ENCODE measurements at regions not wholly inside any gene's neighbourhood (a gene's known extent, or its start where the extent isn't known, plus 50 kb on each side); places are given as distances from the start of the nearest gene placed in this dataset.

DNA sequence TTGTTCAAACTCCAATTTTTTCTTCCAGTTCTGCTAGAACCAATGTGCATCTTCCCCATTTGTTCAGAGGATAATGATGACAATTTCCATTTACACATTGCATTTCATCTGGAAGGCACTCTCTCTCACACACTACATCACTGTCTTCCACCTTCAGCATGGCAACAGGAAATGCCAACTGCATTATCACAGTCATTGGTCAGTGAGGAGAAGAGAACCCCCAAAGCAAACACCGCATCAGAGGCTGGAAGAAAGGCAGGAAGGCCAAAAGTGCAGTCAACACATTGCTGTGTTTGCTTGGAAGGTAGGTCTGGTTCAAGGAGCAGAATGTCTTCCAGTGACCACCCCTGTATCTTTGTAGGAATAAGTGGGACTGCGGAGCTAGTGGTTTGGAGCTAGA, 192.2 kb upstream of the RHOBTB1 start:
- Mint-ChIP-seq H3K4me3 (ENCODE audit: low read depth, unreplicated experiment) (no peak overlapping the region), H3K27ac (ENCODE audit: unreplicated experiment) (no peak overlapping the region), H3K27me3 (ENCODE audit: unreplicated experiment) (no peaks in the 10 kb centered on the region), H3K36me3 (ENCODE audit: insufficient read depth, unreplicated experiment) (no peaks in the 10 kb centered on the region), H3K4me1 (ENCODE audit: low read depth, unreplicated experiment) (peaks cover 14% of the 10 kb centered on the region), H3K9me3 (ENCODE audit: low read depth, unreplicated experiment) (no peaks in the 10 kb centered on the region)
- no TSS peak for BruUV-seq (replicated peaks)
- TF ChIP-seq, protein P1, sequence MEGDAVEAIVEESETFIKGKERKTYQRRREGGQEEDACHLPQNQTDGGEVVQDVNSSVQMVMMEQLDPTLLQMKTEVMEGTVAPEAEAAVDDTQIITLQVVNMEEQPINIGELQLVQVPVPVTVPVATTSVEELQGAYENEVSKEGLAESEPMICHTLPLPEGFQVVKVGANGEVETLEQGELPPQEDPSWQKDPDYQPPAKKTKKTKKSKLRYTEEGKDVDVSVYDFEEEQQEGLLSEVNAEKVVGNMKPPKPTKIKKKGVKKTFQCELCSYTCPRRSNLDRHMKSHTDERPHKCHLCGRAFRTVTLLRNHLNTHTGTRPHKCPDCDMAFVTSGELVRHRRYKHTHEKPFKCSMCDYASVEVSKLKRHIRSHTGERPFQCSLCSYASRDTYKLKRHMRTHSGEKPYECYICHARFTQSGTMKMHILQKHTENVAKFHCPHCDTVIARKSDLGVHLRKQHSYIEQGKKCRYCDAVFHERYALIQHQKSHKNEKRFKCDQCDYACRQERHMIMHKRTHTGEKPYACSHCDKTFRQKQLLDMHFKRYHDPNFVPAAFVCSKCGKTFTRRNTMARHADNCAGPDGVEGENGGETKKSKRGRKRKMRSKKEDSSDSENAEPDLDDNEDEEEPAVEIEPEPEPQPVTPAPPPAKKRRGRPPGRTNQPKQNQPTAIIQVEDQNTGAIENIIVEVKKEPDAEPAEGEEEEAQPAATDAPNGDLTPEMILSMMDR (IDR thresholded peaks at IDR 0.05; ENCODE audit: unreplicated experiment) = no peak
- CTCF ChIA-PET = no interaction called here
- intact Hi-C loops (cut with micrococcal nuclease; ENCODE audit: unreplicated experiment) = no loop called here
- DNase-seq = peak; percentile 12

DNA sequence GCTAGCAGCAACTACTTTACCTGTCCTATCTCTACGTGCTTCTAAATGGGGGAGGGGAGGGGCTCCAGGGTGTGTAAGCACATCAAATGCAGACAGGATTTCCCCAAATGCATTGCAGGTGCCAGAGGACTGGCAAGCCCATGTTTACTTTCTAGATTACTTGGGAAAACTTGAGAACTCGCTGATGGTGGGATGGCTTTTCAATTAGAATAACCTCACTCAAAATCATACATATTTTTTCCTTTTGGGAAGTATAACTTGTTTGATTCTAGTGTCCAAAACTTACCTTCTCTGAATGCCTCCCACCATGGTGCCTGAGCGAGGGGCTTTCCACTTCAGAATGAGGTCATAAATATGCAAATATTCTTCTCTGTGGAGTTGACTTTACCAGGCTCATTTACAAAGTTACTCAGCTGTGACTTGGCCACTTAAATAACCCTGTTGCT, 191.3 kb upstream of the RHOBTB1 start:
- no peak overlapping the region for H3K27ac Mint-ChIP-seq (ENCODE audit: unreplicated experiment)
- intact Hi-C loops (cut with micrococcal nuclease; ENCODE audit: unreplicated experiment) = no loop called here
- no peak overlapping the region for H3K4me3 Mint-ChIP-seq (ENCODE audit: low read depth, unreplicated experiment)
- peaks cover 14% of the 10 kb centered on the region for H3K4me1 Mint-ChIP-seq (ENCODE audit: low read depth, unreplicated experiment)
- CTCF ChIA-PET = no interaction called here
- no peaks in the 10 kb centered on the region for H3K36me3 Mint-ChIP-seq (ENCODE audit: insufficient read depth, unreplicated experiment)
- DNase-seq = no peak
- H3K27me3 Mint-ChIP-seq (ENCODE audit: unreplicated experiment) = no peaks in the 10 kb centered on the region
- no TSS peak for BruUV-seq (replicated peaks)
- TF ChIP-seq, protein P1 (IDR thresholded peaks at IDR 0.05; ENCODE audit: unreplicated experiment) = no peak
- no peaks in the 10 kb centered on the region for H3K9me3 Mint-ChIP-seq (ENCODE audit: low read depth, unreplicated experiment)

DNA sequence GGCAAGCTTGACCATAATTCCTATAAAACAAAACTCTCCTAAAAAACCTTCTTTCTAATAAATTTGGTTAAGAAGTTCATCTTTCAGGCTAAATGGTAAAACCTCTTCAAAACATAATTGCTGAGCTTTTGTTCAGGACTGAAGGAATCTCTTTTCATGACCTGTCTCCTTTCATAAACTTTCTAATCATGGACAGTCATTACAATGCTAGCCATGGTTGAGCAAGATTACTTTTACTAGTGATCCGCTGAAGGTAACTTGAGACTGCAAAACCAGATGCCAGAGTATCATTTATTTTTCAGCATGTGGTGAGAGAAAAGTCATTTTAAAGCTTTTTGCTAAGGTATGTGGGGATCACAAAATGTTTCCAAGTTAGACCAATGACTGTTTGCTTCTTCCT, 186.4 kb upstream of the RHOBTB1 start:
- no peaks in the 10 kb centered on the region for H3K27me3 Mint-ChIP-seq (ENCODE audit: unreplicated experiment)
- no peaks in the 10 kb centered on the region for H3K36me3 Mint-ChIP-seq (ENCODE audit: insufficient read depth, unreplicated experiment)
- no peaks in the 10 kb centered on the region for H3K4me1 Mint-ChIP-seq (ENCODE audit: low read depth, unreplicated experiment)
- no TSS peak for BruUV-seq (replicated peaks)
- intact Hi-C loops (cut with micrococcal nuclease; ENCODE audit: unreplicated experiment) = no loop called here
- CTCF ChIA-PET = interaction anchor here (1.0 kb wide), 1 partner anchor 17 kb away, joined by 3 read pairs; no protein-coding TSS in a partner anchor
- TF ChIP-seq, protein P1 (IDR thresholded peaks at IDR 0.05; ENCODE audit: unreplicated experiment) = no peak
- DNase-seq = no peak
- H3K4me3 Mint-ChIP-seq (ENCODE audit: low read depth, unreplicated experiment) = no peak overlapping the region
- H3K9me3 Mint-ChIP-seq (ENCODE audit: low read depth, unreplicated experiment) = no peaks in the 10 kb centered on the region
- H3K27ac Mint-ChIP-seq (ENCODE audit: unreplicated experiment) = no peak overlapping the region

DNA sequence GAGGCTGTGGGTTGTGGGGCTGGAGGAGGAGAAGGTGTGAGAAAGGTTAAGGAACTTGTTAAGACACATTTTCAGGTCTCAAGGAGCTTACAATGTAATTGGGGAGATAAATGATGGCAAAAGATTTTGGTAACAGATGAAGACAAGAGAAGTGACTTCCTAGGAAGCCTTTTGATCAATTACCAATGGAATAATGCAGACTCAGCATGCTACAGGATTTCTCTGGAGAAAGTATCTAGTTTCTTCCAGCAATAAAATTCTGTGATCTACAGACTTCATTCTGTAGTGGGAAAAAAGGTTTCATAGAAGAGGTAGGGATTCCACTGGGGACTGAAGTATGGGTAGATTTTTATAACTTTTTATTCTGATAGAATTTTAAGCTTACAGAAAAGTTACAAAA, 184.2 kb upstream of the RHOBTB1 start:
- no peak overlapping the region for H3K27ac Mint-ChIP-seq (ENCODE audit: unreplicated experiment)
- H3K4me3 Mint-ChIP-seq (ENCODE audit: low read depth, unreplicated experiment) = no peak overlapping the region
- H3K4me1 Mint-ChIP-seq (ENCODE audit: low read depth, unreplicated experiment) = no peaks in the 10 kb centered on the region
- CTCF ChIA-PET = interaction anchor here (0.6 kb wide), 1 partner anchor 115 kb away, joined by 3 read pairs; no protein-coding TSS in a partner anchor
- intact Hi-C loops (cut with micrococcal nuclease; ENCODE audit: unreplicated experiment) = no loop called here
- no TSS peak for BruUV-seq (replicated peaks)
- H3K9me3 Mint-ChIP-seq (ENCODE audit: low read depth, unreplicated experiment) = no peaks in the 10 kb centered on the region
- no peaks in the 10 kb centered on the region for H3K36me3 Mint-ChIP-seq (ENCODE audit: insufficient read depth, unreplicated experiment)
- no peaks in the 10 kb centered on the region for H3K27me3 Mint-ChIP-seq (ENCODE audit: unreplicated experiment)
- DNase-seq = no peak
- TF ChIP-seq, protein P1 (IDR thresholded peaks at IDR 0.05; ENCODE audit: unreplicated experiment) = no peak
